ENCODE measurements at regions not wholly inside any gene's neighbourhood (a gene's known extent, or its start where the extent isn't known, plus 50 kb on each side); places are given as distances from the start of the nearest gene placed in this dataset.
A peak's percentile ranks its signal among the peaks of the same experiment; 100 is the strongest.

GRCh38 chr18:22069916-22070315 is 99.5 kb upstream of the GATA6 start (continued):
- TF ChIP-seq ZBED4 (CRISPR knock-in tag; IDR thresholded peaks at IDR 0.05; ENCODE audit: borderline replicate concordance), result no peak
- TF ChIP-seq ZFP36L1 (CRISPR knock-in tag; IDR thresholded peaks at IDR 0.05), result no peak
- no peak for TF ChIP-seq TCF12 (IDR thresholded peaks at IDR 0.05)
- TF ChIP-seq TCF12 (CRISPR knock-in tag; IDR thresholded peaks at IDR 0.05), result no peak
- TF ChIP-seq ZNF672 (CRISPR knock-in tag; IDR thresholded peaks at IDR 0.05), result no peak
- TF ChIP-seq MTF2 (CRISPR knock-in tag; IDR thresholded peaks at IDR 0.05; ENCODE audit: borderline replicate concordance), result no peak
- TF ChIP-seq, protein P1, sequence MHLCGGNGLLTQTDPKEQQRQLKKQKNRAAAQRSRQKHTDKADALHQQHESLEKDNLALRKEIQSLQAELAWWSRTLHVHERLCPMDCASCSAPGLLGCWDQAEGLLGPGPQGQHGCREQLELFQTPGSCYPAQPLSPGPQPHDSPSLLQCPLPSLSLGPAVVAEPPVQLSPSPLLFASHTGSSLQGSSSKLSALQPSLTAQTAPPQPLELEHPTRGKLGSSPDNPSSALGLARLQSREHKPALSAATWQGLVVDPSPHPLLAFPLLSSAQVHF (CRISPR knock-in tag; IDR thresholded peaks at IDR 0.05), result no peak
- TF ChIP-seq, protein P2, sequence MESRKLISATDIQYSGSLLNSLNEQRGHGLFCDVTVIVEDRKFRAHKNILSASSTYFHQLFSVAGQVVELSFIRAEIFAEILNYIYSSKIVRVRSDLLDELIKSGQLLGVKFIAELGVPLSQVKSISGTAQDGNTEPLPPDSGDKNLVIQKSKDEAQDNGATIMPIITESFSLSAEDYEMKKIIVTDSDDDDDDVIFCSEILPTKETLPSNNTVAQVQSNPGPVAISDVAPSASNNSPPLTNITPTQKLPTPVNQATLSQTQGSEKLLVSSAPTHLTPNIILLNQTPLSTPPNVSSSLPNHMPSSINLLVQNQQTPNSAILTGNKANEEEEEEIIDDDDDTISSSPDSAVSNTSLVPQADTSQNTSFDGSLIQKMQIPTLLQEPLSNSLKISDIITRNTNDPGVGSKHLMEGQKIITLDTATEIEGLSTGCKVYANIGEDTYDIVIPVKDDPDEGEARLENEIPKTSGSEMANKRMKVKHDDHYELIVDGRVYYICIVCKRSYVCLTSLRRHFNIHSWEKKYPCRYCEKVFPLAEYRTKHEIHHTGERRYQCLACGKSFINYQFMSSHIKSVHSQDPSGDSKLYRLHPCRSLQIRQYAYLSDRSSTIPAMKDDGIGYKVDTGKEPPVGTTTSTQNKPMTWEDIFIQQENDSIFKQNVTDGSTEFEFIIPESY (CRISPR knock-in tag; IDR thresholded peaks at IDR 0.05), result peak; percentile 48; the same call in 1 of the 2 replicates
- TF ChIP-seq ETV6 (CRISPR knock-in tag; conservative IDR thresholded peaks at IDR 0.05), result no peak
- peak; percentile 22; the same call in 1 of the 2 replicates for TF ChIP-seq TFAP4 (IDR thresholded peaks at IDR 0.05; ENCODE audit: borderline replicate concordance, low read depth)
- TF ChIP-seq ZNF317 (CRISPR knock-in tag; IDR thresholded peaks at IDR 0.05), result no peak
- TF ChIP-seq POGZ (CRISPR knock-in tag; IDR thresholded peaks at IDR 0.05), result peak; percentile 63; the same call in 1 of the 2 replicates
- TF ChIP-seq IRF2 (CRISPR knock-in tag; IDR thresholded peaks at IDR 0.05), result 0 out of 2 replicates have a peak, but pooled peaks have one; percentile 20
- no peak for TF ChIP-seq ATAD3A (CRISPR knock-in tag; IDR thresholded peaks at IDR 0.05)
- no peak for TF ChIP-seq YEATS2 (CRISPR knock-in tag; IDR thresholded peaks at IDR 0.05; ENCODE audit: borderline replicate concordance)
- no peak for TF ChIP-seq WIZ (CRISPR knock-in tag; IDR thresholded peaks at IDR 0.05)
- no peak for TF ChIP-seq SAFB2 (CRISPR knock-in tag; IDR thresholded peaks at IDR 0.05; ENCODE audit: borderline replicate concordance, low read depth)
- TF ChIP-seq ZNF20 (CRISPR knock-in tag; IDR thresholded peaks at IDR 0.05), result no peak
- TF ChIP-seq SKIL (CRISPR knock-in tag; IDR thresholded peaks at IDR 0.05; ENCODE audit: borderline replicate concordance), result no peak
- TF ChIP-seq SMAD3 (CRISPR knock-in tag; IDR thresholded peaks at IDR 0.05), result no peak
- TF ChIP-seq HMG20A (CRISPR knock-in tag; IDR thresholded peaks at IDR 0.05; ENCODE audit: borderline replicate concordance), result peak; percentile 45; the same call in 1 of the 2 replicates
- no peak for TF ChIP-seq ZNF260 (CRISPR knock-in tag; IDR thresholded peaks at IDR 0.05; ENCODE audit: borderline replicate concordance, low read depth)
- no peak for TF ChIP-seq CREM (IDR thresholded peaks at IDR 0.05)
- no peak for TF ChIP-seq CREM (CRISPR knock-in tag; IDR thresholded peaks at IDR 0.05)
